SK-N-SH (cell line): ENCODE measurements at regions not wholly inside any gene's neighbourhood (a gene's known extent, or its start where the extent isn't known, plus 50 kb on each side); places are given as distances from the start of the nearest gene placed in this dataset.

Experiments
- CTCF ChIA-PET: fragments of 300-600, 350-600 bp; formaldehyde crosslinking; extraction: SDS; loops from one replicate; lab custom pipeline; 2021; lab: Yijun Ruan, JAX
- POLR2A ChIA-PET: fragments of 350-600 bp; sonication (Branson Sonifier 250); formaldehyde crosslinking; extraction: SDS; loops from one replicate; lab custom pipeline; 2020; ENCODE audit warnings: antibody characterized with exemption, inconsistent platforms; lab: Yijun Ruan, JAX
- DNase-seq: peaks from one replicate; pipeline ENCODE4 v3.0.0; 2012
- H2AFZ ChIP-seq: fragments of 200-600 bp; sonication (generic); 2 replicates; pipeline ENCODE4 v1.8.1; 2016; ENCODE audit warnings: antibody characterized with exemption, mild to moderate bottlenecking, low read depth
- H3F3A ChIP-seq: fragments of 200-600 bp; sonication (generic); replicated peaks from 2 replicates; pipeline ENCODE3; 2016; ENCODE audit warnings: antibody characterized with exemption, mild to moderate bottlenecking; ENCODE audit not compliant: insufficient read depth
- H3K27ac ChIP-seq, 2 experiments: fragments of 200-500 bp in 1 of 2; fragments of 200-600 bp in 1 of 2; sonication (Bioruptor generic) in 1 of 2; sonication (generic), shearing (Covaris generic) in 1 of 2; 2 replicates each; pipeline versions ENCODE4 v1.5.1 to v1.6.1; 2014 to 2016; ENCODE audit warnings: low read depth in 2 of 2, inconsistent platforms in 1 of 2, low read length in 1 of 2, mild to moderate bottlenecking in 1 of 2, mixed read lengths in 1 of 2
- H3K27me3 ChIP-seq: fragments of 200-600 bp; sonication (generic), shearing (Covaris generic); 2 replicates; pipeline ENCODE4 v1.6.1; 2016; ENCODE audit warnings: mixed run types; ENCODE audit not compliant: insufficient read depth
- H3K36me3 ChIP-seq, 2 experiments: fragments of 200-500 bp in 1 of 2; fragments of 200-600 bp in 1 of 2; sonication (Bioruptor generic) in 1 of 2; sonication (generic) in 1 of 2; replicated peaks in 1 of 2; 2 replicates each; pipeline versions ENCODE3 to v1.5.1; 2014 to 2016; ENCODE audit warnings: low read length in 1 of 2, mild to moderate bottlenecking in 1 of 2; ENCODE audit not compliant: insufficient read depth in 2 of 2, control insufficient read depth in 1 of 2
- H3K4me1 ChIP-seq, 2 experiments: fragments of 200-500 bp in 1 of 2; fragments of 200-600 bp in 1 of 2; sonication (Bioruptor generic) in 1 of 2; sonication (generic), shearing (Covaris generic) in 1 of 2; 2 replicates each; pipeline versions ENCODE4 v1.5.1 to v1.6.1; 2014 to 2016; ENCODE audit warnings: low read depth in 1 of 2, low read length in 1 of 2, mixed run types in 1 of 2; ENCODE audit not compliant: insufficient read depth in 2 of 2, control insufficient read depth in 1 of 2
- H3K4me2 ChIP-seq: fragments of 200-600 bp; sonication (generic), shearing (Covaris generic); 2 replicates; pipeline ENCODE4 v1.6.1; 2017; ENCODE audit warnings: mixed run types
- H3K4me3 ChIP-seq, 2 experiments: fragments of 200-500 bp in 1 of 2; fragments of 200-600 bp in 1 of 2; sonication (Bioruptor generic) in 1 of 2; sonication (generic), shearing (Covaris generic) in 1 of 2; 2 replicates each; pipeline versions ENCODE4 v1.5.1 to v1.8.1; 2014 to 2016; ENCODE audit warnings: low read depth in 2 of 2, inconsistent platforms in 1 of 2, low read length in 1 of 2, mild to moderate bottlenecking in 1 of 2, mixed read lengths in 1 of 2, moderate library complexity in 1 of 2
- H3K79me2 ChIP-seq: fragments of 200-600 bp; sonication (generic); 2 replicates; pipeline ENCODE4 v1.8.1; 2017; ENCODE audit warnings: mild to moderate bottlenecking; ENCODE audit not compliant: insufficient read depth
- H3K9ac ChIP-seq: fragments of 200-600 bp; sonication (generic); 2 replicates; pipeline ENCODE4 v1.6.1; 2017; ENCODE audit warnings: mixed run types
- H3K9me2 ChIP-seq: fragments of 200-600 bp; sonication (generic); 2 replicates; pipeline ENCODE4 v1.6.1; 2017; ENCODE audit warnings: mixed run types
- H3K9me3 ChIP-seq: fragments of 200-600 bp; sonication (generic); 2 replicates; pipeline ENCODE4 v1.6.1; 2017; ENCODE audit warnings: mixed run types, mild to moderate bottlenecking, moderate library complexity
- H4K20me1 ChIP-seq: fragments of 200-600 bp; sonication (generic); 2 replicates; pipeline ENCODE4 v1.6.1; 2017; ENCODE audit warnings: mild to moderate bottlenecking, mixed run types; ENCODE audit not compliant: insufficient read depth
- CTCF ChIP-seq: fragments of 200-600 bp; sonication (generic); IDR thresholded peaks from 2 replicates; pipeline ENCODE4 v1.6.1; 2017; ENCODE audit warnings: antibody characterized with exemption, mild to moderate bottlenecking, moderate library complexity
- EP300 ChIP-seq, 2 experiments: IDR thresholded peaks; 2 replicates each; pipeline versions ENCODE4 v1.4.0 to v1.6.1; 2012; ENCODE audit warnings: borderline replicate concordance in 1 of 2, low read depth in 1 of 2, low read length in 1 of 2
- MXI1 ChIP-seq: IDR thresholded peaks from 2 replicates; pipeline ENCODE4 v1.6.1; 2012; ENCODE audit warnings: mild to moderate bottlenecking, low read depth, low read length, improper control_type of control experiment
- NFIC ChIP-seq: IDR thresholded peaks from 2 replicates; pipeline ENCODE4 v1.4.0; 2012; ENCODE audit warnings: borderline replicate concordance
- PBX3 ChIP-seq: IDR thresholded peaks from 2 replicates; pipeline ENCODE4; 2012
- POLR2AphosphoS5 ChIP-seq: IDR thresholded peaks from 2 replicates; pipeline ENCODE4 v1.6.1; 2012; ENCODE audit warnings: low read depth, low read length
- RAD21 ChIP-seq: IDR thresholded peaks from 2 replicates; pipeline ENCODE4 v1.6.1; 2012; ENCODE audit warnings: mild to moderate bottlenecking, low read length
- RCOR1 ChIP-seq: fragments of 150-350 bp; IDR thresholded peaks from 2 replicates; pipeline ENCODE4 v1.6.1; 2017; ENCODE audit warnings: antibody characterized with exemption, low read length
- REST ChIP-seq: IDR thresholded peaks from 2 replicates; pipeline ENCODE4 v1.6.1; 2012; ENCODE audit warnings: mild to moderate bottlenecking, low read depth, low read length, moderate library complexity
- SMC3 ChIP-seq: IDR thresholded peaks from 2 replicates; pipeline ENCODE4 v1.6.1; 2012; ENCODE audit warnings: low read depth, low read length, improper control_type of control experiment
- USF2 ChIP-seq: fragments of 150-350 bp; IDR thresholded peaks from 2 replicates; pipeline ENCODE4 v1.6.1; 2017; ENCODE audit warnings: antibody characterized with exemption, low read length, low read depth, borderline replicate concordance
- ZBTB33 ChIP-seq: IDR thresholded peaks from 2 replicates; pipeline ENCODE4 v1.4.0; 2012; ENCODE audit warnings: low read depth, borderline replicate concordance
- WGBS: methylation state at CpG from one replicate; pipeline ENCODE4 v1.1.6; 2017; ENCODE audit warnings: low lambda C conversion rate; 5-methylcytosine and 5-hydroxymethylcytosine counted together

- no peak for TF ChIP-seq ZBTB33
- no peak for TF ChIP-seq RAD21
- TF ChIP-seq EP300 (IDR thresholded peaks at IDR 0.05; ENCODE audit: borderline replicate concordance in 1 of 2, low read depth in 1 of 2, low read length in 1 of 2), result no peak
- no peak for TF ChIP-seq POLR2AphosphoS5
- no peak for TF ChIP-seq NFIC
- TF ChIP-seq SMC3, result no peak
- TF ChIP-seq USF2, result no peak
- no peak for TF ChIP-seq MXI1
Observed at GRCh38 chr2:122734766-122735424, 979.4 kb downstream of the TSN start (continued).

GRCh38 chr2:122736279-122736678, 980.8 kb downstream of the TSN start:
- H3K9ac ChIP-seq, result no peak overlapping the region
- H3K4me3 ChIP-seq, result no peak overlapping the region
- H3K9me3 ChIP-seq, result no peaks in the 10 kb centered on the region
- H2AFZ ChIP-seq, result no peak overlapping the region
- no peaks in the 10 kb centered on the region for H3K79me2 ChIP-seq
- H4K20me1 ChIP-seq, result no peaks in the 10 kb centered on the region
- no peaks in the 10 kb centered on the region for H3K27me3 ChIP-seq
- H3K4me2 ChIP-seq, result no peak overlapping the region
- no peak for DNase-seq
- no peak overlapping the region for H3K27ac ChIP-seq
- TF ChIP-seq PBX3, result no peak
- no peak for TF ChIP-seq USF2
- no peak for TF ChIP-seq RCOR1
- no peak for TF ChIP-seq CTCF
- no peak for TF ChIP-seq REST
- TF ChIP-seq ZBTB33, result no peak
- WGBS, result 18% methylated on average over 3 of the region's 3 CpGs
- ChIA-PET POLR2A (no interaction called here), CTCF (no interaction called here)
- no peaks in the 10 kb centered on the region for H3K36me3 ChIP-seq
- H3K9me2 ChIP-seq, result no peaks in the 10 kb centered on the region
- H3F3A ChIP-seq, result no peaks in the 10 kb centered on the region
- H3K4me1 ChIP-seq, result no peaks in the 10 kb centered on the region
